HT1080 (cell line): ENCODE measurements at regions not wholly inside any gene's neighbourhood (a gene's known extent, or its start where the extent isn't known, plus 50 kb on each side); places are given as distances from the start of the nearest gene placed in this dataset.

Experiments used
- DNase-seq: peaks from one replicate; pipeline ENCODE4 v3.0.0-alpha.2; 2015; ENCODE audit warnings: low read depth

DNA sequence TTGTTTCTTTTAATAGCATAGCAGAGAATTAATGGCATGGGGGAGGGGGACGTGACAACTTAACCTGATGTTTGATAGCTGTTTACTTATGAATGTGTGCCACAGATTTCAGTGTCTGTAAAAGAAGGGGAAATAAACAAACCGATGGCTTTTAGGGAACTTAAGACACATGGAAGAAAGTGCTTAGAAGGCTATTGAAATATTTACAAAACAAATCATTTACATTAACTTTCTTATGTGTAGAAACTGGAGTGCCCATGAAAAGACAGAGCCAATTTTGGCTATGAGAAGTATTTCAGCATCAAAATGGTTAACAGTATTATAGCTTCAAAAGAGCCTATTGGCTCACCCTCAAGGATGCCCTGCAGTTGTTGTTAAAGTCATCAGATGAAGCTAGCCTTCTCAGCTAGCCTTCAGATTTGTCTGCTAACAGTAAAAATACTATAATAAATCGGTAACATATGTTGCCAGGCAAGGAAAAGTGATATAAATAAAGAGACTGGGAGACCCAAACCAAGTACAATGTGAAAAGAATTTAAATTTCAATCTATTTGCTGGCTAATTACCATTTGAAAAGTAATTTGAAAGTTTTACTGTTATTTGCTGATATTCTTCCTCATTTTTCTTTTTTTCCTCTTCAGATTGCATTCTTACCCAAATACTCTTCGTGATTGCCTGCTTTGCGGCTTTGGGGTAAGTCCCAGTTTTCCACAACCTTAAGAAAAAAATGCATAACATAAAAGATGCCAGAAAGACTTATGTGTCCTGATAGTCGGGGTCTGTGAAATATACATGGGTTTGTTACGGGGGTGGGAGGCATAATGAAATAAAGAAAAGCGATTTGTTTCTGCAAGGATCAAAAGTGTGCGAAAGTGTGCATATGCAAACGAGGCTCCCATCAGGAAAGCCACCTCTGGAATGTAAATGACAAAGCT, 256.4 kb downstream of the MEIS1 start:
- no peak for DNase-seq

DNA sequence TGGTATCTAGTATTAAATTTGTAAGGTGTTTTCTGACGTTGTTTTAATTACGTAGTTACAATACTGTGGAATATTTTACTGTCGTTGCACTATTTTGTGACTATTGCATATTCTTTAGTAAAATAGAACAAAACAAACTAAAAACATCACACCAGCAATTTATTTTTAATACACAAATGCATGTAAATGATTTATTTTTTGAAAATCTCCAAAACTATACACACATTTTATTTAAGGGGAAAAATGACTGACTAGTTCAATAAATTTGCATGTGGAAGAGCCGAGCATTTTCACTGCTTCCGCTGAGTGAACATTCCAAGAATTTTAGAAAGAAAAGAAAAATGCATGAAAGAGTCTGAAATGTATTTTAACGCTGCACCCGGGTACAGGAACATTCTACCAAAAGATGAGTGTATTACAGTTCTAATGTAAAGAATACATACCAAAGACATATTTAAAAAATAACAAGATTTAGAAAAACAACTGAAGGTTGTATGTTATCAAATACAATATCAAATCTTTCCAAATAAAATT, 257.7 kb downstream of the MEIS1 start:
- no peak for DNase-seq

DNA sequence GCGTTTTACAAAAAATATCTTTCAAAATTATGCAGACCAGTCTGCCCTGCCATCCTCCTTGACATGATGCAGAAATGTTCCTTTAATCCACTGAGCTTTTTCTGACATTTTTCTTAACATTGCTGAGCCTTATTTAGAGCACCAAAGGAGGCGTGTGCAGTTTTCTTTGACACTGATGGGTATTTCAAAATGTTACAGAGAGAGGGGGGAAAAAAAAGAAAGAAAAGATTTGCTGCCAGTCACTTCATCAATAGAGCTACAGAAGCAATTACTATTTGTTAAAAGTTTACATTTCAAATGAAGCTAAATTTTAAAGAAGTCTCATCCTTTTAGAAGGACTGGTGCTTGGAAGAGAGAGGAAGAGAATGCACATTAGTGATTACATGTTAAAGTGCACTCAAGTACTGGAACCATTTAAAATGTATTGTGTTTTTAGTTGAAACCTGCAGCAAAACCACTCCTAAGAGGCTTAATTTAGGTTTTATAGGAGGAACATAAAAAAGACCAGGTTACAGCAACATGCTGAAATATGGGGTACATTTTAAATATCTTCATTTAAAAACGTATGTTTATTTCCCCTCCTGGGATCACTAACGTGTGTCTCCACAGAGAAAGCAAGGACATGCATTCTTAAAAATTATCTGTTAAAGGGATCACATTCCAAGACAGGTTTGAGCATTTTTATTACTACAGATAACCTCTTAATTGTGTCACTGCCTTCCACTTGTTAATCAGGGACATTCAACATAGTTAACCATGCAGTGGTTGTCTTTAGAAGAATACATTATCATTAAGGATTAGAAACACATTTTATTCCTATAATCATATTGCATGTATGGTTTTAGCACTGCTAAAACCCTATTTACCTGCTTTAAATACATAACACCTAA, 258.4 kb downstream of the MEIS1 start:
- no peak for DNase-seq

DNA sequence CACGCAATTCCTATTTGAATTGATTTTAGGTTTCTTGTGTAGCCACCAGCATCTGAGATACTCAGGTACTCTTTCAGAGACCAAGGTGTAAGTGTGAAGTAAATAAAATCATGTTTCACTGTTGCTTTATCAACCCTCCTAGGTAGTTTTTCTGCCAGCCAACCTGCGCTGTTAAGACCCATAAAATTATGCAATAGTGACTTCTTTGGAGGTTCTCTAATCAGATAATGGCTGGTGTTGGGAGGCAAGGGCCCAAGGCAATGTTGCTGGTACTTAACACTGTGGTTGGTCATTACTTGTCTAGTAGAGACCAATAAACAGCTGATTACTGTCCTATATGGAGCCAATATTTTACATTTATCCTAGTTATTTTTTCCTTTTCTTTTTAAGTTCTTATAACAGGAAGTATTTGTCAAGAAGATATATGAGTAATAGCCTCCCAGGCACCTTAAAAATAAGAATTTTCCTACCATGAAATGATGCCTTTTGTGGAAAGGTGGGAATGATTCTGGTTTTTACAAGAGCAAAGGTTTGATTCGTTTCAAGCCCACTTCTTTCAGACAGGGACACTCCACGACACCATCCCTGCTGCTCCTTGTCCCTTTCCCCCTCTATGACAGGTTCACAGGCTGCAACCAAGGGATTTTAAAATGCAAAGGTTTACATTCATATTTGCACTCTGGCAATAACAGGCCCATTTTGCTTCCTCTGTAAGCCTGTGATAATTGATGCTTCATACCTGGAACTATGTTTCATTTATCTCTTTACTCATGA, 259.3 kb downstream of the MEIS1 start:
- no peak for DNase-seq

DNA sequence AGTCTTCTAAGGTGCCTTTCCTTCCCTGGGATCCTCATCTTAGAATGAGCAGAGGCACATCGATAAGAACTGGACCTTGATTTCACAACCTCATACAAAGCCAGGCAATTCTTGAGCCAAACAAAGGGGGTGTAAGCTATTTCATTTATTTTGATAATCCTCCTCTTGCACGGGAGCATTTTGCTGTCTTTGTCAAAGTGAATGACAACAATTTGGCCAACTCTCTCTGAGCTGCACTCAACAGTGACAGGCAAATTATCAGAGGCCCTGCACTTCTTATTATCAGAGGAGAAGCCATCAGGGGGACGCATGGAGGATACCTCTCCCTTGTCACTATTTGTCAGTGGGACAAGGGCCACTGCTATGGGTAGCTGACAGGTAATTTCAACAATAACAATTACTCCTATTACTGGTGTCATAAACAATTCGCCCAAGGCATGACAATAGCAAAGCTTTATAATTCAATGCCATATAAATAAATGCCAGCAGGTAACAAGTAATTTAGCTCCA, 260.4 kb downstream of the MEIS1 start:
- no peak for DNase-seq

DNA sequence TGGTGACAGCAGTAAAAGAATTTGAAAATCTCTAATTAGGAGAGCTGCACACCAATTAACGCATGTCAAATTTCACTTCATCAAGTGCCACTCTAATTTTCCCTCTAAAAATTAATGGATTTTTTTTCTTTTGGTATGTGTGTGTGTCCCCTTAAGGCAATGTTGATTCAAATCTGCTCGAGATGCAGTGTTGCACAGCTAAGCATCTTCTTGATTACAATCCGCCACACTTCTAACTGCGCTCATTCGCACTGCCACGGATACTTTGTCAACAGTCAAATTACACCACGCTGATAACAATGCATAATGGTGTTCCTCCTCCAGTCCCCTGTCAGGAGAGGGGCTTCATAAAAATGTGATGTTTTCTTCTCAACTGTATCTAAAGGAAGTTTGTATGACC, 261.4 kb downstream of the MEIS1 start:
- no peak for DNase-seq

DNA sequence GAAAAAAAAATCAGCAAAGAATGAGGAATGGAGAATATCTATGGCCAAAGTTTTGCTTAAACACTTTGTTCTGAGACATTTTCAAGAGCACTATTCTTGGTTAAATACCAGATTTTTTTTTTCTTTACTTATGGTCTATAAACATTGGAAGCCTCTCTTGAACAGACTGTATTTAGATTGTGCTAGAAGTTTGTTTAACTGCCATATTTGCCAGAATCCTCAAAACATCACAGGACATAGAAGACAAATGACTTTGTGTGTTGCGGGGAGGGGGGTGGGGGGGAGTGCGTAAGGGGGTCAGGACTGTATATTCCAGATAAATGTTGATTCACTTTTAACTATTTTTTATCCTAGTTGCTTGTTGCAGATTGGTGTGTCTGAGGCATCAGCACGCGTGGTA, 262.0 kb downstream of the MEIS1 start:
- no peak for DNase-seq

DNA sequence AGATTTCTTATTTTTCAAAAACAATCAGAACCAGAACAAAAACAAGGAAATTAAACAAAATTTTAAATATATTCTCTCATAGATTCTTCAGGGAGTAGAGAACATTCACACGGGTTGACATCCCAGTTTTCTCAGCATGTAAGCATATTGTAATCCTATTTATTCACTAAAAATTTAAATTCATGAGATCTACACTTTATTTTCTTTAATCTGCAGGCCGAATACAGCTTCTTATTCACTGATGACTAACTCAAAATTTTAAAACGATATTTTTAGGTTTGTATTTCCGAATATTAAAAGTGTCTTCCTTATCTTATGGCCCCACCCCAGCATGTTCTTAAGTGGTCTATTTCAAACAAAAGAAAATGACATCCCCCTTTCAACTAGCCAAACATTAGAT, 262.4 kb downstream of the MEIS1 start:
- DNase-seq = no peak

DNA sequence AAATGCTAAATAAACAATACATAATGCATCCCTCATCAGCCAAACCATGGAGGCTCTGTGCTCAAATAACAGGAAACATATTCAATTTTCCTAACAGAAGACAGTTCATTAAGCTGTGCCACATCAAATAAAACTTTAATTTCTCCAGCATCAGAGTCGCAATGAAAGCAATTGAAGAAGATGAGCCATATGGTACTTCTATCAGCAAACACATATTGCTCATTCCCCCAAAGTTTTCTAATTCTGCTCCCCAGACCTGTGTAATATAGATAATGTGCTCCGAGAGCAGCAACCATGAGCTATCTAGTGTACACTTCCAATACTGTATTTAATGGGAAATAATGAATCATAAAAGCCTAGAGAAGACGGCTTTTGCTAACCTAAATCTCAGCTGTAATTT, 263.2 kb downstream of the MEIS1 start:
- DNase-seq = no peak

DNA sequence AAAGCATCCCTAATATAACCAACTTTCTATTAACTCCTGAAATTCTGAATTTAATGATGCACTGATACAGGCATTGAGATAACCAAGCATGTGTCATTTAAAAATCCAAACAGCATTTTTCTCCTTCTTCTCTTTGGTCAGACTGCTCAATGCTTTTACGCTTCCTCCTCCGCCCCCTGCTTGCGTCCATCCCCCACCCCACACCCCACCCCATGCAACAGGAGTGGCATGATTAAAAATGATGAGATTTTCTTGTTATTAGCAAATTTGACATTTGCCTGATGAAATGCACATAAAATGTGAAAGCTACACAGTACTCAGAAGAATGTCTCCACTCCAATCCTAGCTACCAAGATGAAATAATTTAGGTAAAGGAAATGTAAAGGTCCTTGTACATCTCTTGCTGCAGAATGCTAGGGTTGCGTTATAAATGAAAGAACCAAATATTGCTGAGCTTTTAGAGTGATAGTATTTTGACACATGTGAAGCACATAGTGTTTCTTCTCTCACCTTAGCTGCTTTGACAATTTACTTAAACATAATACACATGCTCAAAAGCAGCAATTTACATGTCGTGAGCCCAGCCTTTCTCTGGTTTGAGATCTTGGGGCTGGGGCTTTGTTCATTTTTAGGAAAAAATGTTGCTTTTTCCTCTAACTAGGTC, 263.8 kb downstream of the MEIS1 start:
- DNase-seq = no peak

DNA sequence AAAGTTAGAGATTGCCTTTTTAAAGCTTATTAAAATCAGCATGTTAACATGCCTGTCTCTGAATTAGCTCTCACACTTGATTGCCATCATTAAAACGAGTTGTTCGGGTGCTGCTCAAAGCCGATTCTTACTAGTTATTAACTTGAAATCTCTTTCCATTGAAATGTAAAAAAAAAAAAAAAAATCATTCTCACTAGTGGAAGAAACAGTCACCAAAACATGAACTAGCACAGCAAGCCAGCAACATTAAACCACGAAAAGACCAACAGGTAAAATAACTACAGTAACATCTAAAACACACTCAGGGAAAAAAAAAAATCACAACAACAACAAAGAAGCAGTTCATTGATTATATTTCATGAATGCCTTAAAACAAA, 264.5 kb downstream of the MEIS1 start:
- DNase-seq = no peak

DNA sequence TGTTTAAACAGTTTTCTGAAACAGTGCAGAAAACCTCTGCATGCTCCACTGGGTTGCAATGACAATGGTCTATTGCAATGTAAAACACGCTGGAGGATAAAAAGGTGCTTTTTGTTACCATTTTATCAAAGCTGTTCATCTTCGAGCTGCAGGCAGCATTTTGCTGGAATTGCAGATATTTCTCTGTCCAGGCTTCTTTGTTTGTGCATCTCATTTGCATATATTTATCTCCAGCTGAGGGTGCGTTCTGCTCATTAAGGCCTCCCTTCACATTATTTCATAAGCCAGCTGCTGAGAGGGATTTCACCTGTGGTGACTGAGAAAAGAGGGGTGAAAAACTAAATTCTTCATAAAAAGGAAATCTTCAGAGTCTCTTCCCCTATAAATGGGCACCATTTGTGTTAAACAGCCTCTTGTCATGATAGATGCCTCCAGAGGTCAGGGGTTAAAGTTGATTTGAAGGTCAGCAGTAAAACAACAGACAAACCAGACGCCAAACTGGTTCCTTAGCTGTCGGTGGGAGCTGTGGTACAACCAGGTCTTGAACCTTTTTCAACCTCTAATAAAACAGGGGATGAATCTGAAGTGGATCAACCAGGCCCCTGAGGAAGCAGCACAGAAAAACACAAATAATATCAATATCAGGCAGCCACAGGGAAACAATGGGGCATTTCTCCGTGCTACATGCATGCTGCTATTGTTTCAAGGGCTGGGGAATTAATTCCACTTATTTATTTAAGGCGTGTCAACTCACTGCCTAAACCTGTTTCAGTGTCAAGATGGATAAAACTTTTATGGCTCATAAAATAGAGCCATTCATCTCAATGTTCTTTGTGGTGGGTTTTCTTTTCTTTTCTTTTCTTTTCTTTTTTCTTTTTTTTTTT, 265.1 kb downstream of the MEIS1 start:
- DNase-seq = no peak

DNA sequence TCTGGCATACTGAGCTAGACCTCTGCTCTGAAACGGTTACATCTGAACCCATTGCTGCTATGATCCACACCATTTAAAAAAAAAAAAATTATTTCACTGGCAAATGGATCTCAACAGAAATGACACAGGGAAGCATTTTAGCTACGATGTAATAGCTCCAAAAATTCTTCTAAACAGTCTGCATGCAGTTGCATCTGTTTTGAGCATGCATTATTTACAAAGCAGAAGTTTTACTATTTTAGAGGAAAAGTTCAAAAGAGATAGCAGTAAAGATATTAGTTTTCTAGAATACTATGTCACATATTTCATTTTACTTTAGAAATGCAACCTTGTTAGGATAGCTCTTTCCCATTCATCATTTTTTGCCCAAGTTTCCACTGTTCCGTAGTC, 265.7 kb downstream of the MEIS1 start:
- DNase-seq = no peak

DNA sequence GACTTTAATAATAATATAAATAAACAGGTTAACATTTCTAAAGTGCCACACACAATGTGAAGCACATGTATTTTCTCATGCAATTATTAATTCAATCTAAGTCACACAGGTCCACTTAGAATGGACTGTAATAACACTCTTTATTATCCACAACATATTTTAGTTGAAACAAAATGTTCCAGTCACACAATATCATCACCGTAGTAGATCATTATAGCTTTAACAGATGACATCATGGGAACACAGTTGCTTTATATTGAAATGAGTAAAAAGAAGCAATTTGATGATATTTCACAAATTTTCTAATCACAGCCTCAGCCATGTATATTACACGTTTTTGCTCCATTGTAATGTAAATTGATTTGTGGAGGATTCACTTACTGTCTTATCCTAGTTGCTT, 266.3 kb downstream of the MEIS1 start:
- no peak for DNase-seq

DNA sequence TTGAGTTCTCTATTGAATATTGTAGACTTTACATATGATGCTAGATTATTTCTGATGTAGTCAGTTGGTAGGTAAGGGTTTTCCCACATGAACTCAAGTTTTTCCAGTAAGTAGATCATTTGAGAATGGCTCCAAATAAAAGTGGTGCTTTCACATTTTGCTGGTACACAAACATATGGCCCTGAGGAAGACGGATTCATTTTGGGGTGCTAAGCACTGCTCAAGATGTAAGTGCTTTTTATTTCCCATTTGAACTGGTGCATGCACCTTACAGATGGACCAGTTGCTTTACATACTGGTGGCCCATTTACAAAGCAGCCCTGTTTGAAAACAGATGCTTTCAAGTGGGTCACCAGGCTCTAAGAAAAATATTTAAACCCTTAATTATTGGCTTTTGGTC, 266.7 kb downstream of the MEIS1 start:
- no peak for DNase-seq

DNA sequence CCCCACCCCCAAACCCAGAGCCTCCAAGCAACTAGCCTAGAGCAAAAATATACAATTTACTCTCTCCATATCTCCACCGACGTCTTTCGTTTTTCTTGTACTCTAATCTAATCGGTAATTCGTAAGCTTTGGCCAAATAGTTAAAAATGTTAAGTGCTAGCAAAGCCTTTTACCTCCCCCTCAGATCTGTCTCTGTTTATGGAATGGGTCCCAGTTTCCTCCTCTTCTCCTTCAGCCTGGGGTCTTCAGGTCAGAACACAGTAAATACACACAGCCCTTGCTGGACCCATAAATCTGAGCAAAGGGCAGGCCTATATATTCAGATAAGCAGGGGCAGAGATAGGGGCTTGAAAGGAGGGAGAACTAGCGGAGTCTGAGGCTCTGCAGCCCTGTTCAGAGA, 267.4 kb downstream of the MEIS1 start:
- DNase-seq = no peak

DNA sequence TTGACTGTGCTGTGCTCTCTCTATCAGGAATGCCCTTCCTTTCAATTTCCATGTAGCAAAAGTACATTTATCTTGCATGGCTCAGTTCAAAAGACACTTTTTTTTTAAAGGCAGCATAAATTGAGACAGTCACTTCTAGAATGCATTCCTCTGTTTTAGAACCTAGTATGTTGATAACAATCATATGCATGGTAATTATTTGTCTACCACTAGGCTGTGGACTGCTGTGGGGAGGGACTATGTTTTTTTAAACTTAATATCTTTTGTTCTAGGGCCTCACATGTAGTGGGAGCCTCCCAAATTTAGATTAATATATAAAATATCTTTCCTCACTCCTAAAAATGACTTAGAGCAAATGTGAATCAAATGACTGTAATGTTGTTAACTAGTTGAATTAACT, 269.9 kb downstream of the MEIS1 start:
- no peak for DNase-seq

DNA sequence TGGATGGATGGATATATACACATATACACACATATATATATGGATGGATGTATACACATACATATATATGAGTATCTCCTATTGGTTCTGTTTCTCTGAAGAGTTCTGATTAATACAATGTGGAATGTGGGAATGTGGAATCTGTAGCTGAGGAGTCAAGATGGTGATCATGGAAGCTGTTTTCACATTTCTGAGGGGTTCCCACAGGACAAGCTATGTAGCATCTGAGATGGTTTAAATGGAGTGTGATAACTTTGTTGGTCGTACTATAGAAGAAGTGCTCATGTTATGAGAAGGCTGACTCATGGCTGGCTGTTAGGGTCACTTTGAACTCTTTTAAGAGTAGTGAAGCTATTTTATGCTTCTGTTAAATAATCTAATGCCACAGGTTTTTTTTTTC, 279.7 kb downstream of the MEIS1 start:
- DNase-seq = no peak

DNA sequence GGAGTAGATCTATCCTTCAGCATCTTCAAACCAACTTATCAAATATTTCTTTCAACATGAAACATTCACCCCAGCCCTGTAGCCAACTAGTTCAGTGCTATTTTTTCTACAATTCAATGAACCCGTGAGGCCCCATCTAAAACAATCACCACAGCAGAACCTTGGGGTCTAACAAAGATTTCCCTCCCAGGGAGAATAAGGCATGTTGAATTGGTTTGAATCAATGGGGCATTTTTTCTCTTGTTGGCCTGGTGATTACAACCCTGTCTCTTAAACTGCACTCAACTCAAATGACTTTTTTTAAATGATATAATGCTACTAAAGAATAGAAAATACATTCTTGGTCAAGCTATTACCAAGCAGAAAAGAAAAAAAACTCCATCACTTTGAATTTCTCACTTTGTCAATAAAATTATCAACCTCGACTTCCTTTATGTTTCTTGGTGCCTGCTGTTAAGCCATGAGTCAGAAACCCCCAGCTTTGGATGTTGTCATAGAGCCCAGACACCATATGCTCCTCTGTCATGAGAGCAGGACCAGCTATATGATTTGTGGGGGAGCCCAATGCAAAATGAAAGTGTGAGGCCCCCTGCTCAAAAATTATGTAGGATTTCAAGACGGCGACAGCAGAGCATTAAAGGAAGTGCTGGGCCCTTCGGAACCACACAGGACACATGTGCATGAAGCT, 282.4 kb downstream of the MEIS1 start:
- DNase-seq = peak; percentile 23
